NK-92 treated with Interleukin-12 subunit alpha and Interleukin-12 subunit beta, amount 100 ng/mL, for 24 hours (cell line): ENCODE measurements at regions not wholly inside any gene's neighbourhood (a gene's known extent, or its start where the extent isn't known, plus 50 kb on each side); places are given as distances from the start of the nearest gene placed in this dataset.
"Not testable (repeated sequence)": the region's sequence is repeated elsewhere in the genome, so short reads cannot be mapped to it uniquely, and the experiment has no call there.

Experiments used
- DNase-seq: peaks from one replicate; lab custom pipeline; 2025; lab: John Stamatoyannopoulos, UW

DNA sequence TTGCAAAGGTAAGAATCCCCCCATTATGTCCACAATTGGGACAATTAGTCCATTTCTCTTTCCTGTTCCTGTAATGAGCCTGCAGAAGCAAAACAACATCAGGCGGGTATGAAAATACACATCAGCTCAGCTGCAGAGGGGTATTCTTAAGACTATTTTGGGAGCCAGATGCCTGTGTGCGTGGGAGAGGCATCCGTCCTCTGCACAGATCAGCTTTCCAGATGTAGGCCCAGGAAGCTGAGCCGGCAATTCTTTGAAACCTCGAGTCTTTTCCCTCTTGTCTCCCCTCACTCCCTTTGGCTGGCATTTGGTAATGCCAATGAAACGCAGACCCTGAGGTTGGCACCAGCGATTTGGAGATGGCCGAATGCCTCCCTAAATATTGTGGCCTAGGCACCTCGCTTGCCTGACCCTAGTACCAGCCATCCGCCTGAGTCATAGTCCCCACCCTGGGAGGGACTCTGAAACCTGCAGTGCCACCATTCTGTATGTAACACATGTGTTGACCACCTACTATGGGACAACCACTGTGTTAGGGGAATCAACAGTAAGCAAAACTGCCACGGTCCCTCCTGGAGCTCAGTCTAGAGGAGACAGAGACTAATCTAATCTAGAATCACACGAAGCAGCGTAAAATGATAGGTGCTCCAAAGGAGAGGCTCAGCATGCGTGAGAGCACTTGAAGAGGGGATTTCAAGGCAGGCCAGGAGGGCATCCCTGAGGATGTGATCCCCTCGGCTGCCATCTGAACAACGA is 603.0 kb downstream of the MATN1 start:
- no peak for DNase-seq

GRCh38 chr1:30117685-30118084 is 605.7 kb downstream of the MATN1 start:
- no peak for DNase-seq

DNA sequence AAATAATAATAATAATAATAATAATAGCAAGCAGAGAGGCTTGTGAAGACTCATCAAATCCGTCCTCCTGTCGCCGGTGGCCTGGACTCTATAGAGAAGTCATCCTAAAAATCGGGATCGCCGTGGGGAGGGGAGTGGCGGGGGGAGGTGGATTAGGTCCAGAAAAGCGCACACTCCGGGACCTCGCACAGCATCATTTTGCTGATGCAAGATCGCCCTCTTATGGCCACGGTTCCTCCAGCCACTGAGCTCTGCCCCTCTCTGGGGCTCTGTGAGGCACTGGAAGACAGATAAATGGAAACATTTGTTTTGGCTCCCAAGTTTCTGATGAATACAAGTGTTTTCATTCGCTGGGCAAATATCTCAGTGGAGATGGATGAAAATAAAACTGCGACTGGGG is 612.0 kb downstream of the MATN1 start:
- DNase-seq: peak; percentile 7

DNA sequence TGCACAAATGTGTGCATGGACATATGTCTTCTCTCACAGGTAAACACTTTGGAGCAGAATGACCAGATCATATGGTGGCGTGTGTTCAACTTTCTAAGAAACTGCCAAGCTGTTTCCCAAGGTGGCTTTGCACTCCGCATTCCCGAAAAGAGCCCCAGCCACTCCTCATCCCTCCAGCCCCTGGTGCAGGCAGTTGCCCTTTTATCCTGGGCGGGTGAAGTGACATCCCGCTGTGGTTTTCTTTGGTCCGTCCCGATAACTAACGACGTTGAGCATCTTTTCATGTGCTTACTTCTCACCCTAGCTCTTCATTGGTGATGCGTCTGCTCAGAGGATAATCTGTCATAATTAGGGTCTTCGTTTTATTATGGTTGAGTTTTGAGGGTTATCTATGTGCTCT is 612.5 kb downstream of the MATN1 start:
- DNase-seq: no peak

GRCh38 chr1:30109853-30110252 is 613.5 kb downstream of the MATN1 start:
- no peak for DNase-seq

DNA sequence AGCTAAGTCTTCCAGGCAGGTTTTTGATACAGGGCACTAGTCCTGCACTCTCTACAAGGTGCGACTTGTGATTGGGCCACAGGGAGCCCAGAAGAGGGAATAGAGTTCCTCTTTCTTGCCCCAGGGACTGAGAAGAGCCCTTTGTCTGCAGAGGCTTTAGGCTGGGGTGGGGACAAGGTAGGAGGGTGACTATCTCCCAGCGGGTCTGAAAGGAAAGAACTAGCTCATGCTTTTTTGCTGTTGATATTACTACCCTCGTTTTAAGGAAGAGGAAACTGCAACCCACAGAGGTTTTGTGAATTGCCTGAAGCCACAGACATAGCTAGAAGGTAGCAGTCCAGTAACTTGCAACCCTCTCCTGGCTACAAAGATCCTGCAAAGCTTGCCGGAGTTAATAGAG is 615.2 kb downstream of the MATN1 start:
- DNase-seq: no peak

DNA sequence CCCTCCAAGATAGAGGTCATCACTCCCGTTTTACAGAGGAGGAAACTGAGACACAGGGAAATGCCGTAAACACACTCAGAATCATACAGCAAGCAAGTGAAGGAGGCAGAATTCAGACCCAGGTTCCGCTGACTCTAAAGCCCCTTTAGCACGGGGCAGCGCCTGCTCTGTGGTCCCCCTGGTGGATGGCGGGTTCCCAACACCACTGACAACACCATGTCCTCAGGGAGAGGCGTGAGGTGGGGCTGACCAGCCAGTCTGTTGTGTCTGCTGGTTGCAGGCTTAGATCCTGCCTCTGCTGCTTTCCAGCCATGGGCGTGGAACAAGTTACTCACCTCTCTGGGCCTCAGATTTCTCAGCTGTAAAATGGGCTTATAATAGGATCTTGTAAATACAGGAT is 617.3 kb downstream of the MATN1 start:
- DNase-seq: peak; percentile 7

GRCh38 chr1:30104551-30104950 is 618.8 kb downstream of the MATN1 start:
- DNase-seq: no peak

GRCh38 chr1:30103708-30104411 is 619.5 kb downstream of the MATN1 start:
- no peak for DNase-seq

- DNase-seq: no peak
These were observed 620.8 kb downstream of the MATN1 start for GRCh38 chr1:30102605-30103004.

- no peak for DNase-seq
These were observed 621.7 kb downstream of the MATN1 start for GRCh38 chr1:30101487-30102227.

GRCh38 chr1:30101016-30101415 is 622.4 kb downstream of the MATN1 start:
- DNase-seq: no peak

GRCh38 chr1:30100524-30100862 is 622.9 kb downstream of the MATN1 start:
- no peak for DNase-seq

- DNase-seq: no peak
These were observed 623.5 kb downstream of the MATN1 start for GRCh38 chr1:30099587-30100523.

- DNase-seq: not testable (repeated sequence)
These were observed 625.5 kb downstream of the MATN1 start for GRCh38 chr1:30097851-30098250.

GRCh38 chr1:30095451-30096025 is 627.8 kb downstream of the MATN1 start:
- no peak for DNase-seq

GRCh38 chr1:30095051-30095450 is 628.3 kb downstream of the MATN1 start:
- DNase-seq: no peak

DNA sequence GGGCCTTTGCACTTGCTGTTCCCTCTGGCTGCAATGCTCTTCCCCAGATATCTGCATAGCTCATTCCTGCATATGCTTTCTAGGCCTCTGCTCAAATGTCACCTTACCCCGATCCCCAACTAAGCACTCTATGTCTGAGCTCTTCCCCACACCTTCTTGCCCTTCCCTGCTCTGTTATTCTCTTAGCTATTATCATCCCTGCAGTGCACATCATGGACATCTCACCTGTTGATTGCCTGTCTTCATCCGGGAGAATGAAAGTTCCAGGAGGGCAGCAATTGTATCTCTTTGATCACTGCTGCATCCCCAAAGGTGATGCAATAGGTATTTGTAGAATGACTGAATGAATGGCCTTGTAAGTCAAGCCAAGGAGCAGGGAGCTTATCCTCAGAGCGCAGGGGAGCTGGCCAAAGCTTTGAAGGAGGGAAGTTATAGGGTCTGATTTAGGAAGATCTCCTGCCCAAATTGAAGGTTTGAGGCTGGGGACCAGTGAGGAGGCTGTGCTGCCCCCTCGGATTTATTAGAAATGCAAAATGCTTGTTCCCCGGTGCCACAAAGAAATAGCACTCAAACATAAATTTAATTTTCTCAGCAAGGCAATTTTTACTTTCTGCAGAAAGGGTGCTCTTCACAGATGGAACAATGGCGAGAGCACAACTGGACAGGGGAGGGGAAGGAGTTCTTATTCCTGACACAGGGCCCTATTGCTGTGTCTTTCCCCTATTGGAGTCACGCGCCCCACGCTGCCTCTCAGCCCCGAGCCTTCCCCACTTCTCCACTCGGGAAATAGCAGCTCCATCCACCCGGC is 631.1 kb downstream of the MATN1 start:
- no peak for DNase-seq

- DNase-seq: no peak
These were observed 633.1 kb downstream of the MATN1 start for GRCh38 chr1:30090162-30090820.

DNA sequence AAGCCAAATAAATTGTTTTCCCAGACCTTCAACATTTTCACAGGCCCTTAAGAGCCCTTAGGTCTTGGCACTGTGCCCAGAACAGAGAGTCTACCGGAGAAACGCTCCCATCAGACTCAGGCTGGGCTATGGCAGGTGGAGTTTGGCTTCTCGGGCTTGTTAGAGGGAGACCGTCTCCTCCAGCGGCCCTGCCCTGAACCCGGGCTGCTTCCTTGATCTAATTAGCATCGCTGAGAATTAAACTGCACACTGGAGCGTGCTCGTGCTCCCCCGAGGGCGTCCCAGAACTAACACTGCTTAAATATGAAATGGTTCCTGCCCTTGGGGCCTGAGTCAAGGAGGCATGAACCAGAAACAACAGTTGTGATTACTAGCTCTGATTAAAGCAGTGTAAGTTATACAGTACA is 634.4 kb downstream of the MATN1 start:
- no peak for DNase-seq
